HG03097 (cell line): ENCODE measurements at regions not wholly inside any gene's neighbourhood (a gene's known extent, or its start where the extent isn't known, plus 50 kb on each side); places are given as distances from the start of the nearest gene placed in this dataset.

Source experiments
- ATAC-seq: cut with Tn5 transposase; IDR thresholded peaks from one replicate; pipeline ENCODE4 v1.9.1; 2021; ENCODE audit not compliant: unreplicated experiment, low FRiP score

DNA sequence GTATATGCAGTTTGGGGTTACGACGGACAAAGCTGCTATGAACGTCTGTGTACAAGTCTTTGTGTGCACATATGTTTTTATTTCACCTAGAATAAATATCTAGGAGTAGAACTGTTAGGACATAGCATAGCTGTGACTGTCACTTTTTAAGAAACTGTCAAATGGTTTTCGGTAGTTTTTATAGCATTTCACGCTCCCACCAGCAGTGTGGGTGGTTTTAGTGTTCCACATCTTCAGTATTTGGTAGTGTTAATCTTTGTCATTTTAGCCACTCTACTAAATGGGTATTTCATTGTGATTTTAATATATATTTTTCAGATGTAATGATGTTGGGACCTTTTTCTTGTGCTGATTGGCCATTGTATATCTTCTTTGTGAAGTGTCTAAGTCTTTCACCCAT lies 109.1 kb upstream of the BCAT1 start:
- no peak for ATAC-seq

DNA sequence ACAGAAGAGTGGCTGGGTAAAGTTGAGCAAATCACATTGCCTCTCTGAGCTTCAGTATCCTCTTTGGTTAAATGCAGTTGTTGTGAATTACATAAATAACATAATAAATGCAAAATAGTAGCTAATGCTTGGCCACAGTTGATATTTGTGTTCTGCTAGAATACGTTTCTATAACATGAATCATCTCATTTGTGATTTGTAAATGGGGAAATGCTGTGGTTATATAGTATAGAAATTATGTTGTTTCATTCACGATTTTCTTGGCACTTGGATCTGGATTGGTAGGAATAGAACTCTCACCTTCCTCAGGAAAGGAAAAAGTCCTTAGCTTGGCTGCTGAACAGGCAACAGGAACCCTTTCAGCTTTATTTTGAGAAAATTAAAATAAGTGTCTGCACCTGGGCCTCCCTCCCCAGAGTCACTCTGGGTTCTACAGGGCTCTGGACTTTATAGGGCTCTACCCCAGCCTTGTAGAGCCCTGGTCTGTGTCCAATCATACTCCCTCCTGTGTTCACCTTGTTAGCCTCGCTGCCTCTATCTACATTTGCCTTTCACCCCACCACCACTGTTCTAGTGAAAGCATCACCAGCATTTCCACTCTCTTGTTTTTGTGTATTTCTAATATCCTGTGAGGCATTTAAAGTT lies 107.7 kb upstream of the BCAT1 start:
- no peak for ATAC-seq

DNA sequence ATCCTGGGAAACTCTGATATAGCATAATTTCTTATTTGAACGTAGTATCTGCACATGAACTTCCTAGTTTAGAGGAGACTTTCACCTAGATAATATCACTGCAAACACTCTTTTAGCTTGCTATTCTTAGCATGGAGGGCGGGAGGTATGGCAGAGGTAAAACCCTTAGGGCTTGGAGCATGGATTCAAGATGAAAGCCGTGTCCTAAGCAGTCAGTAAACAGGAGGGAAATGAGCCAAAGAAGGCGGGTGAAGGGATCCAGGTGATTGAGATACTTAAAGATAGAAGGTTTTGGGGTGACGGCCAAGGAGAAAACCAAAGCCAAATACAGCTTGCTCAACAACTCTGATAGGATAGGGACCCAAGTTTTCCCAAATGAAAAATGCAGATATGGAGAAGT lies 107.1 kb upstream of the BCAT1 start:
- ATAC-seq: no peak

DNA sequence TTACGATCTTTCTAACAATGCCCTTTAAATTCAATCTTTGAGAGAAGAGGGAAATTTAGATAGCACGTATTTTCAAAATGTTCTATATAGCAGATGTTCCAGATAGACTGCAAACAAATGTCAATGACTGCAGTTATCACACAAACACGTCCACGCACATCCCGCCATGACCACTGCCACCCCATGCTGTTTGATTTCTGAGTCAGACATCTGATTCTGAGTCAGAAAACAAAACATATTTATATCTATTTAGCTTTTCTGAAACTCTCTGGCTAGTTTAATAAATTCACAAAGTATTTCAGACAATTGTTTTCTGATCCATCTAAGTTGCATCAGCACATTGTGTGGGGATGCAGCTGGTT lies 105.9 kb upstream of the BCAT1 start:
- no peak for ATAC-seq

DNA sequence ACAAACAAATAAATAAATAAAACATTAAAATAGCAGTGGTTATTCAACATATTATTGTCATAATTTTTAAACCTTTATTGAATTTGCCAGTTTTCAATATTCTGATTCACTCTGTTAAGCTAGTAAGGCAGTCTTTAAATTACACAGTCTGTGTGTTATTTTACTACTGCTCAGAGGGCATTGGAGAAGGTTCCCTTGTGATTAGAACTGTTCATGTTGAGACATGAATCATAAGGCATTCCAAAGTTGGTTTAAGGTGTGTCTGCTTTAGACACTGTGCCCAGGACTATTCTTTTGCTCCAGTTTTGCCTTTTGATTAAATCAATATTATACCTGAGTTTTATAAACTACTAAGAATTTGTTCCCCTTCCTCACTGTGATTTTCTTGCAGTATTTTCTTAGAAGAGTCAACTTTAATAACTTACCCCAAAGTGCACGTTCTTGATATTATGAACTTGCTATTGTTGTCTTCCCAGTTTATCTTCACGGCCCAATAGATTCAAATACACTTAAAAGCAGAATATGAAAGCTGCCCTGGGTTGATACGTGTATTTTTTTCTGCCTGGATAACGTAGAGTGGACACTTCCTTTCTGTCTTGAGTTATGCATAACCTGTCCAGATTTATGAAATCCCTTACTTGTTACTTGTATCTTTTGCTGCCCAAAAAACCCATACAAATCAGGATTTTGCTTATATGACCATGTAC lies 105.3 kb upstream of the BCAT1 start:
- ATAC-seq: no peak

DNA sequence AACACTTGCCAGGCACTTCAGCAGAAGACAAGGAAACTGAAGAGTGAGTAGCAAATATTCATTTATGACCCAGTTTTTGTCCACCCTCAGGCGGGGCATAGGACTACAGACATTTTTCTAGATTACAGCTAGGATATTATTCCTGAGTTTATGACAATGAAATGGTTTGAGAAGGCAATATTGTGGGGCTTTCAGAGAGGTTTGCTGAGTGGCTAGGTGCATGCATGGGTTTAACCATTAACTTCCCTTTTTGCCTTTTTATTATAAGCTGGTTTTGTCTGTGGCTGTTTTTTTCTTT lies 104.0 kb upstream of the BCAT1 start:
- no peak for ATAC-seq

DNA sequence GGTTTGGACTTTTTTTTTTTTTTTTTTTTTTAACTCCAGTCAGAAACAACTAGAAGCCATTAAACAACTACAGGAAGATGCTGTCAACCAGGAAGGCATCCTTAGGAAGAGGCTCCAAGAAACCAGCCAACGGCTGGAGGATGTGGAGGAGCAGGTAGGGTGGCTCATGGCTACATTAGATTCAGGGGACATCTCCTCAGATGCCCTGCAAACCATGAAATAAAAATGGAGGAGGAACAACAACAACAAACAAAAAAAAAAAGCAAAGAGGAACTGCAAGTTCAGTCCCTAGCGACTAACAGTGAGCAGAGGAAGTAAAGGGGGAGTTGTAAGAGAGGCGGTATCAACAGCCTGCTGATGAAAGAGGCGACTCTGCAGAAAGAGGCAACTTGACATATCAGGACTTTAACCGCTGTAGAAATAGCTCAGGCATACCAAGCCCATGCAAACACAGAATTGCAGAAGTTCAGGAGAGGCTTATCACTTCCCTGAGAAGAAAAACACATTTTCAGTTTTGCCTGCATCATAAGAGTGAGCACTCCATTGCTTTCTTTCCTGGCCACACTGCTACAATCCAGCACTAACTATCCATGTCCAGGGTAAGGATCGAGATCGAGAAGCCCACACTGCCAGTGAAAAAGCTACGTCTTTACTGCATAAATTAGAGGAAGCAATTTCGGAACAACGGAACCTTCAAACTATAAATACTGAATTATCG lies 103.5 kb upstream of the BCAT1 start:
- ATAC-seq: peak; percentile 68

DNA sequence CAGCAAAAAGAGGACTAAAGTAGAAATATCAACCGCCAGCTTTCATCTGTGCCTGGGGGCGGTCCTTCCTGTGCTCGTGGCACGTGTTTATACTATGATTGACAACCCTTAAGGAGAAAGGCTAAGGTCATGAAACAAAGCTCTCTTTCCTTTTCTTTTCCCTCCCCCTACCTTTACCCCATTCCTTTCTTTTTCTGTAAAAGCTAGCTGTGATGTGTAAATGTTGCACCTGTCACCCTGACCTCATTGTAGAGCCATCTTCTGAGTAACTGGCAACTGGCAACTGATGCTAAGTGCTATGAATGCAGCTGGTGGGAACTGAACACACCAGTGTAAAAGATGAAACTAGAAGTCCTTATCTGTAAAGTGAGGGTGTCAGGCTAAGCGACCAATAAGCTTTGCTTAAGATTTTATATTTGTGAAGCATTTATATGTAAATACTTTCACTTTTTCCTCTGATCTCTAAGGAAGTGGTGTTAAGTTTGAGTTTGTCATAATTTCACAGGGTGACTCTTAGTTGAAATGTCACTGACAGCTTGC lies 102.8 kb upstream of the BCAT1 start:
- ATAC-seq: peak; percentile 62

DNA sequence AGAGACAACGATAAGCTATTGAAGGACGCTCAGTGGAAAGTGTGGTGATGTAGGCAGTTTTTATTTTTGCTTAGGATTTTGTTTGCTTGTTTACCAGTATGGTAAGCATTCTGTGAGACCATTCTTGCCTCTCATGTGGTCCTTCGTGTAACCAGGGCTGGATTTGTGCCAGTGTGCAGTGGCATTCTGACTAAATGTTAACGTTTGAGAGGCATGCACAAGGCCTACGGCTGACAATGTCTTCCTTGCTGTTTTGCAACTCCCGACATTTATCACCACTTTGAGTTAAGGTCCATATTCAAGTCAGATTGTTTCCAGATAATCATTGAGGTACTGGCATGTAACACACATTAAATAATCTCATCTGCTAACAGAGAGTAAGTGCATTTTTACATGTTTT lies 102.3 kb upstream of the BCAT1 start:
- ATAC-seq: no peak

DNA sequence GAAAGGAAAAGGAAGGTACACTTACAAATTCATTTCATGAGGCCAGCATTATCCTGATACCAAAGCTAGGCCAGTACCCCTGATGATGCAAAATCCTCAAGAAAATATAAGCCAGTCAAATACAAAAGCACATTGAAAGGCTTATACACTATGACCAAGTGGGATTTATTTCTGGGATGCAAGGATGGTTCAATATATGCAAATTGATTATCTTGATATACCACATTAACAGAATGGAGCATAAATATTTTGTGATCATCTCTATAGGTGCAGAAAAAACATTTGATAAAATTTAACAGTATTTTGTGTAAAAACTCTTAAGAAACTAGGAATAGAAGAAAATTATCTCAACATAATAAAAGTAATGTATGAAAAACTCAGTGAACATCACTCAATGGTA lies 97.0 kb upstream of the BCAT1 start:
- no peak for ATAC-seq

DNA sequence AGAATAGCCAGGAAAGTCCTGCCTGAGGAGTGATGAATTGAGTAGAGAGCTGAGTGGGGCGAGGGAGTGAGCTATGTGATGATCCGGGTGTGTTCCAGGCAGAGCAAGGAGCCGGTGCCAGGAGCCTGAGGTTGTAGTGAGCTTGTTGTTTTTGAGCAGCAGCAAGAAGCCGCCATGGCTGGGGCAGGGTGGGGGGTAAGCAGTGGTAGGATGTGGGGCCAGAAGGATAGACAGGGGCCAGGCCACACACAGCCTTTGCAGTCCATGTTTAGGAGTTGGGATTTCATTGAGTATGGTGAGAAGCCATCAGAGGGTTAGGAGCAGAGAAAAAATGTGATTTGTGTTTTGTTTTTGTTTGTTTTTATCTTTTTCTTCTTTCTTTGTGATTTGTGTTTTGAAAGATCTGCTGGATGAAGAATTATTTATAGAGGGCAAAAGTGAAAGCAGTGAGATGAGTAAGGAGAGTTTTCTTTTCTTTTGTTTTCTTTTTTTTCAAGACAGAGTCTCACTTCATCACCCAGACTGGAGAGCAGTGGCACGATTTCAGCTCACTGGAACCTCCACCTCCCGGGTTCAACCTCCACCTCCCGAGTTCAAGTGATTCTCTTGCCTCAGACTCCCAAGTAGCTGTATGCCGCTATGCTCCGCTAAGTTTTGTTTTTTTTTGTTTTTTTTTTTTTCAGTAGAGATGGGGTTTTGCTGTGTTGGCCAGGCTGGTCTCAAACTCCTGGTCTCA lies 92.3 kb upstream of the BCAT1 start:
- ATAC-seq: no peak

DNA sequence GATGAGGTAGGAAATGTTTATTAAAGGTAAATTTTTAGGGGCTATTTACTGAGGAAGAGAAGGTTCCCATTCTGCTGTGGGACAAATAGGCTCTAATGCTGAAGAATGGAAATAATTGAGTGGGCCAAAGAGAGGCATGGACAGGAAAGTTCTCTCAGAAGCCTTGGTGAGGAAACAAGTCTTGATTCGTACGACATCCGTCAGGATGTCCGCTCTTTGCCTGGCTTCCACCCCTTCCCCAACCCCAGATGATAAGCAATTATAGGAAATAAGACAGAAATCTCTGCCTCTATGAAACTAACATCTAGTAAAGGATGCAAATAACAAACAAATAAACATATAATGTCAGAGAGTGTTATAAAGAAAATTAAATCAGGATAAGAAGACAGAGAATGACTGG lies 91.7 kb upstream of the BCAT1 start:
- ATAC-seq: no peak

DNA sequence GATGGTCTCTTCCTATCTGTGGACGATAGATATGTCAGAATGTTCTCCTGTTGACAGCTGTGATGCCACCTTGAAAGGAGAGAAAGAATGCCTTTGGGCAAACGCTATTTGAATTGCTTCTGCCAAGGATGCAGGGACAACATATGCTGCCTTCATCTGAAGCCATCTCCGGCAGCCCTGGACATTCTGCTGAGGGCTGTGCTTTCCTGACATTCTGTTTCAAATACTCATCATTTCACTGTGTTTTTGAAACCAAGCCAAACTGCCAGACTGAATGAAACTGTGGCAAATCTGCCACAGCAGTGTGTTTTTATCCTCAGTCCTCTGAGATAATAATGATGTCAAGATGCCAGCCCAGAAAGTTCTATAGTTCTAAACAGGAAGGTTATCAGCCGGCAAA lies 85.8 kb upstream of the BCAT1 start:
- ATAC-seq: no peak

DNA sequence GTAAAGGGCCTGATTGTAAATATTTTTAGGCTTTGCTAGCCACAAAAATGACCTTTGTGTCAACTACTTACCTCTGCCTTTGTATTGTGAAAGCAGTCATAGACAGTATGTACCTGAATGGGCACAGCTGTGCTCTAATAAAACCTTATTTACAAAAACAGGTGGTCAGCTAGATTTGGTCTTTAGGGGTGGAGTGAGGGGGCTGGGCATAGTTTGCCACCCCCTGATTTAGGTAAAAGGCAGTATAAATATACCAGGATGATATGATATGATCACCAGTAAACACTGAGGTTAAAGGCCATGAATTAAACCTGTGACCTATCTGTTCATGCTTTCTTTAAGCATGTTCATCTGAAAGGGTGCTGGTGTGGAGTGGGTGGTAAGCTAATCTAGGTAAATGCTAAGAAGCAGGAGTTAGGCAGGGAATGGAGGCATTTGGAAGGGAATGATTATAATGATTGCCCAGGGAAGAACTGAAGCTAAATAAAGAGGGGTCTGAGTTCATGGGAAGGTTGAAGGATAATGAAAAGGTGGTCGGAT lies 77.1 kb upstream of the BCAT1 start:
- no peak for ATAC-seq

DNA sequence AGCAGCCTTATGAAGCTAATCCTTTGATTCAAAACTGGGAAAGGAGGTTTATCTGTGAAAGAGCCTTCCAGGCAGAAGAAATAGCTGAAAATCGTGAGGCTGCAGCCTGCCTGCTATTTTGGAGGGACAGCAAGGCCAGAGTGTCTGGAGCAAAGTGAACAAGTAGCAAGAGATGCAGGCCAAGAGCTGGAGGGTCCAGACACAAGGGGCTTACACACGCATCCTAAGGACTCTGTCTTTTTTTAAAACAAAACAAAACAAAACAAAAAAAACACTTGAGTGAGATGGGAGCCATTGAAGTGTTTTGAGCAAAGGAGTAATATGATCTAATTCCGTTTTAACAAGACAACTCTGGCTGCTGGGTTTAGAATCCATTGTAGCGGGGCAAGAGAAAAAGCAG lies 76.4 kb upstream of the BCAT1 start:
- no peak for ATAC-seq

DNA sequence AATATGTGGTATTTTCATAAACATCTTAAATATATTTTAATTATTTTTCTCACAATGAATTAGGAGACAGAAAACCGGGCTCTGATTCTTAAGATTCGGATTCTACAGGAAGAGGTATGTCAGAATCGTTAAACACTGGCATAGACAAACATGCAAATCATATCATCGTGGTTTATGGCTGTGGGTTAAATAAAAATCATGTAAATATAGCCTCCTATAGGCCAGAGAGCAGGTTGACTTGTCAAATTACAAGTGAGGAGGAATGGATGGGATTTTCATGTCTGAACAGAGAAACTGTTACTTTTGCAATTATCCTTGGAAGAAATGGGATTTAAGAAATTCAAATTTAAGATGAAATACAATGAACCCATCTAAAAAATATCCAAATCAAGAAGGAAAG lies 74.9 kb upstream of the BCAT1 start:
- ATAC-seq: no peak

DNA sequence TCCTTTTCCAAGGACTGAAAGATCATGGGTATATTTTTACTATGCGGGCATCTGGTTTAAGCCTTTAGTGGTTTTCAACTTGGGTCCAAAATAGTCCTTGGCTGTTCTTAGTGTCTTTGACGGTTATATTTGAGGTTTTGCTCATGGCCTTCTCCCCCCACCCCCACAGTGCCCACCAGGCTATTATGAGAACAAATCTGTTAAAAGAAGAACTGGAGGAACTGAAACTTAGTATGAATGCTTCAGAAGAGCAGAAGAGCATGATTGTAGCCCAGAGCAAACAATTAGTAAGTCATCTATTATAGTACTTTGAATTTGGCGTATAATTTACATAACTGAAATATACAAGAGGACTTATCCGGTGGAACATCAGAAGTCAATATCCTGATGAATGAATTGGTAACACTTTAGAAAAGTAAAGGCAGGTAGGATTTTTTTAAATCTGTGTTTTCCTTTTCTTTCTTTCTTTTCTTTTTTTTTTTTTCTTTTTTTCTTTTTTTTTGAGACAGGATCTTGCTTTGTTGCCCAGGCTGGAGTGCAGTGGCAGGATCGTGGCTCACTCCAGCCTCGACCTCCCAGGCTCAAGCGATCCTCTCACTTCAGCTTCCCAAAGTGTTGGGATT lies 71.8 kb upstream of the BCAT1 start:
- ATAC-seq: peak; percentile 55

DNA sequence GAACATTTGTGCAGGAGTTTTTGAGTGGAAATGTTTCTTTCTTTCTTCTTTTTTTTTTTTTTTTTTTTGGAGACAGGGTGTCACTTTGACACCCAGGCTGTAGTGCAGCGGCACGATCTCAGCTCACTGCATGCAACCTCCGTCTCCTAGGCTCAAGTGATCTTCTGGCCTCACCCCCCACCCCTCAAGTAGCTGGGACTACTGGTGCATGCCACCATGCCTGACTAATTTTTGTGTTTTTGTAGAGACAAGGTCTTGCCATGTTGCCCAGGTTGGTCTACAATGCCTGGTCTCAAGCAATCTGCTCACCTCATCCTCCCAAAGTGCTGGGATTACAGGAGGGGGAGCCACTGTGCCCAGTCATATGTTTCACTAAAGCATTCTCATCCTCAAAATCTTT lies 69.2 kb upstream of the BCAT1 start:
- no peak for ATAC-seq

DNA sequence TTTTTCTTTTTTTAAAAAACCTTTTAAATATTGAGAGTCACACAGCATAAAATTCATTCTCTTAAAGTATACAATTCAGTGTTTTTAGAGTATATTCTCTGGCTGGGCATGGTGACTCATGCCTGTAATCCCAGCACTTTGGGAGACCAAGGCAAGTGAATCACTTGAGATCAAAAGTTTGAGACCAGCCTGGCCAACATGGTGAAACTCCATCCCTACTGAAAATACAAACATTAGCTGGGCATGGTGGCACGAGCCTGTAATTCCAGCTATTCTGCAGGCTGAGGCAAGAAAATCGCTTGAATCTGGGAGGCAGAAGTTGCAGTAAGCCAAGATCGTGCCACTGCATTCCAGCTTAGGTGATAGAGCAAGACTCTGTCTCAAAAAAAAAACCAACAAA lies 68.4 kb upstream of the BCAT1 start:
- no peak for ATAC-seq

DNA sequence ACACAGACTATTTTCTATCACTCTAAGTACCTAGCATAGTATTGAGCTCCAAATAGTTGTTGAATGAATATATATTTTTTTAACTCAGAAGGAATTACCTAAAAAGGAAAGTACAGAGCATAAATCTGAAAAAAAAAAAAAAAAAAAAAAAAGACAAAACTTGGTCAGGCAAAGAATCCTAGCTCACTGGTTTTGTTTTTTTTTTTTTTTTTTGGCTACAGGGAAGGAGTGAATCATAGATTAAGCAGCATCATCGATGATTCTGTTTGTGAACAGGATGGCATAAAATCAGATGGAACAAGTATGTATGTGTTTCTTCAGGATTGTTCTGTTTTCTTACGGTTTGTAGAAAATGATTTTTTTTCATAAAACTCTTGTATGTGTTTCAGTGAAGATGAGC lies 66.1 kb upstream of the BCAT1 start:
- ATAC-seq: no peak

DNA sequence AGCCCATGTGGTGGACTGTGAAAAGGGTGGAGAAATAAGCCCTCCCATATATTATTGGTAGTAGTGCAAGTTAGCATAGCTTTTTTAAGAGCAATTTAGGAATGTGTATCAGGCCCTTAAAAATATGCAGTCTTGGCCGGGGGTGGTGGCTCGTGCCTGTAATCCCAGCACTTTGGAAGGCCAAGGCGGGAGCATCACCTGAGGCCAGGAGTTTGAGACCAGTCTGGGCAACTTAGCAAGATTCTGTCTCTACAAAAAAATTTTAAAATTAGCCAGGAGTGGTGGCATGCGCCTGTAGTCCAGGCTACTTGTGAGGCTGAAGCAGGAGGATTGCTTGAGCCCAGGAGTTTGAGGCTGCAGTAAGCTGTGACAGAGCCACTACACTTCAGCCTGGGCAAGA lies 64.2 kb upstream of the BCAT1 start:
- no peak for ATAC-seq
